Iris pigment epithelial cell (primary cell): ENCODE measurements at regions not wholly inside any gene's neighbourhood (a gene's known extent, or its start where the extent isn't known, plus 50 kb on each side); places are given as distances from the start of the nearest gene placed in this dataset.

Experiments used
- DNase-seq: peaks from one replicate; pipeline ENCODE4 v3.0.0-alpha.2; 2011; ENCODE audit warnings: low read depth

DNA sequence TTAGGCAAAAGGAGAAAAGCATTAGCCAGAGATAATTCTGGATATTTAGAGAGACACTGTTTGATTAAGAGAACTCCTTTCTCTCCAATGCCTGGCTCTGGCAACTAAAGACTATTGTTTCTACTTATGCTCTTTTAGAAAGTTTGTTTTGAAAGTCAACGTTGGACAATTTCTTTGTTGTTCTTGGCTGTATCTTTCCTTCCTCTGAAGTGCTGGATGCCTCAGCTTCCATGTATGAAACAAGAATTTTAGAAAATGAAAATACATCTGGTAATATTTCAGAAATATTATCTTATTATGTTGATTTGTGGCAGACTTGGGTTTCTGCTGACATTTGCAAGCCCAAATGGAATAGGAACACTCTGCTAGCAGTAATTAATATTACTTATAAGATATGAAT lies 382.6 kb downstream of the SNAPC1 start:
- no peak for DNase-seq

DNA sequence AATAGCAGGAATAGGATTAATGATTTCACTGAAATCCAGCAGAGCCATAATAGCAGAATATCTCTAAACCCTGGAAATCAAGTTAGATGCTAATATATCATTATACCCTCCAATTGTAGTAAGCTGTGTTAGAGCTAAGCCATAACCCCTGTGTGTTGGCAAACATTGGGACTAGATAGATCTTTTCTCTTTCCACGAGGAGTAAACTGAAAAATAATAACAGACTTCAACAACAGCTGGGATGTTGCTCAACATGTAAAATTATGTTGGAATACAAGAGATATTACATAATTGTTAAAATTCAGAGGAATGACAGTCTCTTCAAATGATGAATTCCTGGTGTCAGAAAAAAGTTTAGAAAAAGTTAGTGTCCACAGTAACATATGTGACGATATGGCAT lies 383.8 kb downstream of the SNAPC1 start:
- DNase-seq: no peak

DNA sequence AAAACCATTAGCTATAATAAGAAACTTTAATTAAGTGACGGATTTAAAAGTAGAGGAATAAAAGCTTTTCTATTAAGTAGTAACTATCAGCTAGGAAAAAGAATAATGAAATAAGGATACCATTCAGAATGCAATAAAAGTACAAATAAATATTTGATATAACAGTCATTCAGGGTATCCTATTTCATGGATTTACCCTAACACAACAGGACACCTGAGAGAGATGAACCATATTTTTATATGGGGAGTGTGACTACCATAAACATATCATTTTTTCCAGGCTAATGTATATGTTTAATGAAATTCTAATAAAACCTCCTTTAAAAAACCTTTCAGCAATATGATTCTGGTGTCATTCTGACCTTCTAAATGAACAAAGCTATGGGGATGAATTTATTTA lies 393.8 kb downstream of the SNAPC1 start:
- no peak for DNase-seq

- no peak for DNase-seq
These were observed 396.6 kb downstream of the SNAPC1 start for GRCh38 chr14:62158779-62159178.

DNA sequence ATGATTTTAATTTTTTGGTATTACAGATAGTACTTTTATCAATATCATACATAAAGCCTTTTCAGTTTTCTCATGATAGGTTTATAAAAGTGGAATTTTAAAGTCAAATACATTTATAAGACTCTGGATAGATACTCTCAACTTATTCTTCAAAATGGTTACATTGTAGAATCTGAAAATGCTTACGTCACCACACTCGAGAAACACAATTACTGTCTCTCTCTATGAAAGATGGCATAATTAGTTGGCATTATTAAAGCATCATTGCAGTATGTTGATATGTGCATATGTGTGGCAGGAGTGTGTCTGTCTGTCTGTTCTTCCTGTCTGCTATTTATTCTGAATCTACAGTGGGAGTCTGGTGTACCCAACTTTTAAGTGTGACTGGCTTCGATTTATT lies 397.1 kb downstream of the SNAPC1 start:
- DNase-seq: no peak

GRCh38 chr14:62162998-62163589 lies 400.9 kb downstream of the SNAPC1 start:
- DNase-seq: peak; percentile 47

- no peak for DNase-seq
These were observed 406.4 kb downstream of the SNAPC1 start for GRCh38 chr14:62168564-62169155.

DNA sequence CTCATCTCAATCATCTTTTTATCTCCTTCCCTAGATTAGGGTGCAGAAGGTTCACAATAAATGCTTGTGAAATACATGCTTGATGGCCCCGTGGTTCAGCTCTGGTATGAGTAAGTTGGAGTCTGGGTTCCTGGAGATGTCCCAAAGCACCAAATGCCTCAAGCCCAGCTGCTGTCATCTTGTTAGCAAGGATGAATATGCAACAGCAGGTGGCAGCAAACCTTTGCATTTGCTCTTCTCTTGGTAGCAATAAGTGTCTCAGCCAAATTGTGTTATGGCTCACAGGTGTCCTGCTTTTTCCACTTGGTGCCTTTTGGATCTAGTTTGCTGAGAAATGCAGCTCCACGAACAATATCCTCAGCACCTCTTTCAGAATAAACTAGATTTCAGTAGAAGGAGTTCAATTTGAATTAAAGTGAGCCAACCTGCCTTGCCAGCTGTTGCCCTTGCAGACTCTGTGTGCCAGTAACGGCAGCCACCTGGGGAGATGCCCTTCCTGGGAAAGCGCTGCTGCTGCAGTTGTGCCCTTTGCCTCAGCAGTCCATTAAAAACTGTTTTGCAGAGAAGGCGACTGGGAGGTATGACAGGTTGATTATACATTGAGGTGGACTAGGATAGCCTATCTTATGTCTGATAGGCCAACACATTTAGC lies 417.3 kb downstream of the SNAPC1 start:
- DNase-seq: peak; percentile 87

DNA sequence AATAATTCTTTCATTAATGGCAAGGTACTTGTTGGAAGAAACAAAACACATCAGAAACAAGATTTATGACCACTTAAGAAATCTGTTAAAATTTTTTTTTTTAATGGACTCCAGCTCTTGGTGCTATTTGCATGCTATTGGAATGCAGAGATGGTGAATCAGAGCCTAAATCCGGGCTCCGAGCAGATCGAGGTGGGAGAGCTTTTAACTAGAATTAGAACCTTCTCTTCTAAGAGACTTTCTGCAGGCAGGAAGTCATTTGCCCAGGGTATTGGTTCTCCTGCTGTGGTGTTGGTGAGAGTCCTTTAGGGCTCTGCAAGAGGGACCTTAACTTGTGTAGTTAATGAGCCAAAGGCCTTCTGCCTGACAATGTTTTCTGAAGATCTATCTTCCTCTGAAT lies 419.4 kb downstream of the SNAPC1 start:
- DNase-seq: no peak

GRCh38 chr14:62185078-62185477 lies 422.9 kb downstream of the SNAPC1 start:
- DNase-seq: peak; percentile 32

GRCh38 chr14:62187265-62187664 lies 425.0 kb downstream of the SNAPC1 start:
- DNase-seq: no peak

DNA sequence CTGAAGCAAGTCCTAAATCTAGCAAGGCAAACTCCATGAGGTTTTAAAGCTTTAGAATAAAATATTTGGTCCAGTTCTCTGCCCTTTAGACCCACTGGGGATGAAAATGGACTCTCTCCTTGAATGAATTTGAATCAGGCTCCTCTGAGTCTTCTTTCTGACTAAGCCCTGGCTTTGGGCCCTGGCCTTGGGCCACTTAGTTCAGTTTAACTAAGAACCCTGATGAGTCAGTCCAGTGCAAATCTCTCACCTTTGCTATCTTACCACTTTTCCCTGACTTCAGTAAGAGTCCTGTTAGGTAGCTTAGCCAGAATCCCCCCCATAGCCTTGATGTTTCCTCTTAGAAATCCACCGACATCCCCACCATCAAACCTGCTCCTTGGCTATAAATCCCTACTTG lies 427.5 kb downstream of the SNAPC1 start:
- DNase-seq: peak; percentile 78

GRCh38 chr14:62206456-62206855 lies 444.2 kb downstream of the SNAPC1 start:
- DNase-seq: peak; percentile 73

GRCh38 chr14:62209287-62209899 lies 447.2 kb downstream of the SNAPC1 start:
- peak; percentile 88 for DNase-seq

DNA sequence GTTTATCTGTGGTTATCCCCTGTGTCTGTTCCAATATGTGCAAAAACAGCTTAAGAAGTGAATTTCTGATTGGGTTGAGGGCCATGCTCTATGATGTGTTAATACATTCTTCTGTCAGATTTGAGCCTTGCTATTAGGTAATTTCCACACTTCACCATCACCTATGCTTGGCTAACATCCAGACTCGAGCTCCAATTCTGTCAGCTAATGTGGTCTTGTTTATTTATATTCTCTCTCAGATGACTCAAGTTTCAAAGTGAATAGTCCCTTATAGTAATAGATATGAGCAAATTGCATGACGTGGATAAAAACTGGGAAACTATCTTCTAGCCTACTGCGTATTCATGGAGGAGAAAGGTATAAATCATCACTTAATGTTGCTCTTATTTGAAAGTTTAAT lies 451.3 kb downstream of the SNAPC1 start:
- peak; percentile 90 for DNase-seq

GRCh38 chr14:62216121-62216520 lies 453.9 kb downstream of the SNAPC1 start:
- DNase-seq: no peak

DNA sequence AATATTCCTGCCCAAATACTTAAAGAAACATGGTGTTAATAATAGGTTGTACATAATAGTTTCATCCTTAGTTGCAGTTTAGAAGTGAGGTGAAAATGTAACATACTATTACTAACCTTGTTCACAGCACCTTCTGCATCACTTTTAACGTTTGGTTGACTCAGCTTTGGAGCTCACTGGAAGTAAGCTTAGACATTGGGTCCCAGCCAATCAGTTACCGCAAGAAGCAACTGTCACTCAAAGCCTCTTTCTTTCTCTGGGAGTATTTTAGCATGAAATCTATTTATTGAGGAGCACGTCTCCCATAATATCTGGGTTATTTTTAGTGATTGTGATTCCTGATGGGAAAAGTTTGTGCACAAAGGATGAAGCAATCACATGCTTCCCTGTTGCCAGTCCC lies 472.6 kb downstream of the SNAPC1 start:
- DNase-seq: peak; percentile 11

- DNase-seq: no peak
These were observed 482.0 kb downstream of the SNAPC1 start for GRCh38 chr14:62244221-62244620.

DNA sequence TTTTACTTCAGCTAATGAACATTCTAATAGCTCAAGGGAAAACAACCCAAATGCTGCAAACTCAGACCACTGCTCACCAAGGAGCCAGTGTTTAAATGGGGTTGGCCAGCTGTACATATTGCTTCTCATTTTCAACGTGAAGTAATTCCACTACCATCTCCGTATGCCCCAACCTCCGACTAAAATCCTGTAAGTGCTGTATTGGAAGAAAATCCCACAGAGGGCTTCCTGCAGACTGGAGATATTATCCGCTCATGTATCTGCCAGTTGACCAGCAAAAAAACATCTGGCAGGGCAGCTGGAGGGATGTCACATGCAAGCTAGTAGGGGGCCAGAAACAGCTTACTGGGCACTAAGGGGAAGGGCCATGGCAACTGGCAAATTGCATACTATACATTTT lies 485.0 kb downstream of the SNAPC1 start:
- no peak for DNase-seq

DNA sequence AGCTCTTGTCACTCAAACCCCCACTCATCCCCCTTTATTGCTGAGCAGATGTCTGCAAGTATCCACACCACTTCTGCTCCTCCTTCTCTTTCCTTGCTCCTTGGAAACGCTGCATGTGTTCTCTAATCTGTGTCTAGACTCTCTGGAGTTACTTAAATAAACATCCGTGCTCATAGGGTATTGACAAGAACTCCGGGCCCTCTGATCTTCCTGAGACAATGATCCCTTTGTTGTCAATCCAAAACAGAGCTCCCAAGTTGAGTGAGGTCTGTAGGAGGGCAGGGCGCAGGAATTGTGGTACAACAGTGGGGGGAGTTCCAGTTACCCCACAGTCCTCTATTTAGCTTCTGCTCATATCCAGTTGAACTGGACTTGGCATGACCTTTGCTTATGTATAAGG lies 489.0 kb downstream of the SNAPC1 start:
- no peak for DNase-seq

- no peak for DNase-seq
These were observed 491.0 kb downstream of the SNAPC1 start for GRCh38 chr14:62253171-62253570.

GRCh38 chr14:62253911-62254310 lies 491.7 kb downstream of the SNAPC1 start:
- no peak for DNase-seq

GRCh38 chr14:62269204-62269603 lies 507.0 kb downstream of the SNAPC1 start:
- peak; percentile 30 for DNase-seq
